ENCODE measurements at regions not wholly inside any gene's neighbourhood (a gene's known extent, or its start where the extent isn't known, plus 50 kb on each side); places are given as distances from the start of the nearest gene placed in this dataset.

DNA sequence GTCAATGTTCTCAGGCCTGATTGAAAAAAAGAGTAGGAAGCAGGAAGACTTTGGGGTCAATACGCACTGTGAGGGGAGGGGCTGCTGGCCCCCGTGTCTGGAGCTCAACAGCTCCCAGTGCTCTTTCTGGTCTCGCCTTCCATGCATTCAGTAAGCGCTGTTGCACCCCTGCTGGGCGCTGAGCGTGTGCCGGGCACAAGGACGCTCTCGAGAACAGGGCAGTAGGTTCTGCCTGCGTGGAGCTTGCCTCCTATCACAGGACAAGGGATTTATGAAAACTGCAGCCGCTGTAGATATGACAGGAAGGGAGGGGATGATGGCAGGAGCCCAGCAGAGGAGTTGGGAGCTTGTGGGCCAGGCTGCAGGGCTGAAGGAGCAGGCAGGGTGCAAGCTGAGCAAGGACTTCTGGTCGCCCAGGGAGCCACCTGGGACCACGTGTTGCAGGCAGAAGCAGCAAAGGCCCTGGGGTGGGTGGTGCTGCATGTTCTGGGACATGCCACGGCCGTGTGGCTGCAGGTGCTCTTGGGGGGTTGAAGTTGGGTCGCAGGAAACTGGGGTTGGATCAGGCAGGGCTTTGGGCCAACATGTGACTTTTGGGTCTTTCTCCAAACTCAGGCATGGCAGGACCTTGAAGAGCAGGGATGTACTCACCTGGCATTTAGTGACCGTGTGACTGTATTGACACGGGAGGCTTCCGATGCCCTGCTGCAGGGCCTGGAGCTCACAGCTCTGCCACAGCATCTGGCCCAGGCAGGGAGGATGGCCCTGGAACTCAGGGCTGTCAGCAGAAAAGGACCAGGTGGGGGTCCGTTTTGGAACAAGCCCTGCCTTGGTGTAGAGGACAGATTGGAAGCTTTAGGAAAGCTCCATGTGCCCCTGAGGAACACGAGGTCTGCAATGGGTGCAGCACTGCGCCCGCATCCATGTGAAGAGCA is 97.9 kb downstream of the CPZ start:
- TF ChIP-seq ELF4 (IDR thresholded peaks at IDR 0.05) = no peak
- TF ChIP-seq SUZ12 (IDR thresholded peaks at IDR 0.05) = no peak
- TF ChIP-seq ARNT (IDR thresholded peaks at IDR 0.05) = no peak
- TF ChIP-seq, protein P1, sequence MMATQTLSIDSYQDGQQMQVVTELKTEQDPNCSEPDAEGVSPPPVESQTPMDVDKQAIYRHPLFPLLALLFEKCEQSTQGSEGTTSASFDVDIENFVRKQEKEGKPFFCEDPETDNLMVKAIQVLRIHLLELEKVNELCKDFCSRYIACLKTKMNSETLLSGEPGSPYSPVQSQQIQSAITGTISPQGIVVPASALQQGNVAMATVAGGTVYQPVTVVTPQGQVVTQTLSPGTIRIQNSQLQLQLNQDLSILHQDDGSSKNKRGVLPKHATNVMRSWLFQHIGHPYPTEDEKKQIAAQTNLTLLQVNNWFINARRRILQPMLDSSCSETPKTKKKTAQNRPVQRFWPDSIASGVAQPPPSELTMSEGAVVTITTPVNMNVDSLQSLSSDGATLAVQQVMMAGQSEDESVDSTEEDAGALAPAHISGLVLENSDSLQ (IDR thresholded peaks at IDR 0.05) = no peak
- TF ChIP-seq FOXM1 (IDR thresholded peaks at IDR 0.05; ENCODE audit: borderline replicate concordance) = no peak
- no peak for TF ChIP-seq LEF1 (IDR thresholded peaks at IDR 0.05; ENCODE audit: borderline replicate concordance)
- no peak for TF ChIP-seq BHLHE40 (IDR thresholded peaks at IDR 0.05; ENCODE audit: borderline replicate concordance)
- no peak for TF ChIP-seq NFRKB (IDR thresholded peaks at IDR 0.05)
- no peak for TF ChIP-seq CTBP1 (IDR thresholded peaks at IDR 0.05; ENCODE audit: borderline replicate concordance)
- TF ChIP-seq ZNF384 (IDR thresholded peaks at IDR 0.05) = no peak
- no peak for TF ChIP-seq L3MBTL2 (conservative IDR thresholded peaks at IDR 0.05)
- no peak for TF ChIP-seq FOXK2 (IDR thresholded peaks at IDR 0.05)
- no peak for TF ChIP-seq HDGF (IDR thresholded peaks at IDR 0.05; ENCODE audit: borderline replicate concordance)
- no peak for TF ChIP-seq SP1 (IDR thresholded peaks at IDR 0.05)
- no peak for TF ChIP-seq FOXA1 (IDR thresholded peaks at IDR 0.05)
- TF ChIP-seq TARDBP (IDR thresholded peaks at IDR 0.05) = no peak
- DNase-seq (ENCODE audit: extremely low spot score) = no peak
- ChIA-PET POLR2A (no interaction called here), CTCF (interaction anchor here (1.0 to 2.5 kb wide), 2 partner anchors 165 to 169 kb away, joined by 3 to 7 read pairs; no protein-coding TSS in a partner anchor)

DNA sequence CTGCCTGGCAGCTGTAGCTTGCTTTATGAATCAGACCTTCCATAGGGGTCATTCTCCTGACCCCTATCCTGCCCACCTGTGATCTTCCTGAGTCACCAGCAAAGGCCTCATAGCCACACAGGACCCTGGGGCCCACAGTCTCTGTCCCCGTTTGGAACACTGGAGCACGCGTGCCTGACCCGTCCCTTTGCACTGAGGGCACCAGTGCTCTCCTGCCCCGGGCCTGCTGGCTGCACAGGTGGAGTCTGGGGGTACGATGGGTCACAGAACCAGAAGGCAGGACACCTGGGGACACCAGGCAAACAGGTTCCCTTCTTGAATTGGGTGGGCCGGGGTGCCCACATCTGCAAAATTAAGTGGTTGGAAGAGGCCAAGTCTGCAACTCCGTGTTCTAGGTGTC is 97.2 kb downstream of the CPZ start:
- POLR2A ChIA-PET = no interaction called here
- CTCF ChIA-PET = interaction anchor here (2.2 to 2.5 kb wide), 2 partner anchors 166 to 228 kb away, joined by 7 to 20 read pairs; no protein-coding TSS in a partner anchor
- TF ChIP-seq NFRKB (IDR thresholded peaks at IDR 0.05) (no peak), ZNF384 (IDR thresholded peaks at IDR 0.05) (no peak), L3MBTL2 (conservative IDR thresholded peaks at IDR 0.05) (no peak), BHLHE40 (IDR thresholded peaks at IDR 0.05; ENCODE audit: borderline replicate concordance) (no peak), FOXA1 (IDR thresholded peaks at IDR 0.05) (no peak), FOXK2 (IDR thresholded peaks at IDR 0.05) (no peak), SP1 (IDR thresholded peaks at IDR 0.05) (no peak), CTBP1 (IDR thresholded peaks at IDR 0.05; ENCODE audit: borderline replicate concordance) (no peak), ARNT (IDR thresholded peaks at IDR 0.05) (no peak), SUZ12 (IDR thresholded peaks at IDR 0.05) (no peak), HDGF (IDR thresholded peaks at IDR 0.05; ENCODE audit: borderline replicate concordance) (no peak)
- TF ChIP-seq, protein P1 (IDR thresholded peaks at IDR 0.05) = no peak
- DNase-seq (ENCODE audit: extremely low spot score) = no peak

DNA sequence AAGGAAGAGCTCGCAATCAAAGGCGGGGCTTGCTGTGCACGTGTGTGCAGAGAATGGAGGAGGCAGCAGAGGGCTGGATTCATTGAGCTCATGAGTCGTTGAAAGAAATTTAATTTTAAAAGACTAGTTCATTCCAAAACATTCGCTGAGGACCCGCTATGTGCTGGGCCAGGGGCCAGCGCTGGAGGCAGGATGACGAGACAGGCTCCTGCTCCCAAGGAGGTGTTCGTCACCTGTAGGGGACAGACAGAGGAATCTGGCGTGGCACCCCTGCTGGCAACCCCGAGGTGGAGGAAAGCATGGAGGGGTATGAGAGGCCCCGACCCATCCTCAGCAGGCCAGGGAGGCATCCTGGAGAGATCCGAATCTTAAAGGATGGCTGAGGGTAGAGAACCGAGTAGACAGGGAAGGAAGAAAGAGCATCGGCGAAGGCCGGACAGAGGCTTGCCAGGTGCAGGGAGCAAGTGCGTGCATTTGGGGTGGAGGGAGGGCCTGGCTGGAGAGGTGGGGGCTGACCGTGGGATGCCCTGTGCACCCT is 96.4 kb downstream of the CPZ start:
- ChIA-PET CTCF (interaction anchor here (0.7 to 2.5 kb wide), 15 partner anchors 8 to 228 kb away, joined by 3 to 20 read pairs (median 4); no protein-coding TSS in a partner anchor), POLR2A (interaction anchor here (0.6 kb wide), 1 partner anchor 201 kb away, joined by 4 read pairs; no protein-coding TSS in a partner anchor)
- no peak for TF ChIP-seq CTBP1 (IDR thresholded peaks at IDR 0.05; ENCODE audit: borderline replicate concordance)
- no peak for TF ChIP-seq NFRKB (IDR thresholded peaks at IDR 0.05)
- no peak for DNase-seq (ENCODE audit: extremely low spot score)

DNA sequence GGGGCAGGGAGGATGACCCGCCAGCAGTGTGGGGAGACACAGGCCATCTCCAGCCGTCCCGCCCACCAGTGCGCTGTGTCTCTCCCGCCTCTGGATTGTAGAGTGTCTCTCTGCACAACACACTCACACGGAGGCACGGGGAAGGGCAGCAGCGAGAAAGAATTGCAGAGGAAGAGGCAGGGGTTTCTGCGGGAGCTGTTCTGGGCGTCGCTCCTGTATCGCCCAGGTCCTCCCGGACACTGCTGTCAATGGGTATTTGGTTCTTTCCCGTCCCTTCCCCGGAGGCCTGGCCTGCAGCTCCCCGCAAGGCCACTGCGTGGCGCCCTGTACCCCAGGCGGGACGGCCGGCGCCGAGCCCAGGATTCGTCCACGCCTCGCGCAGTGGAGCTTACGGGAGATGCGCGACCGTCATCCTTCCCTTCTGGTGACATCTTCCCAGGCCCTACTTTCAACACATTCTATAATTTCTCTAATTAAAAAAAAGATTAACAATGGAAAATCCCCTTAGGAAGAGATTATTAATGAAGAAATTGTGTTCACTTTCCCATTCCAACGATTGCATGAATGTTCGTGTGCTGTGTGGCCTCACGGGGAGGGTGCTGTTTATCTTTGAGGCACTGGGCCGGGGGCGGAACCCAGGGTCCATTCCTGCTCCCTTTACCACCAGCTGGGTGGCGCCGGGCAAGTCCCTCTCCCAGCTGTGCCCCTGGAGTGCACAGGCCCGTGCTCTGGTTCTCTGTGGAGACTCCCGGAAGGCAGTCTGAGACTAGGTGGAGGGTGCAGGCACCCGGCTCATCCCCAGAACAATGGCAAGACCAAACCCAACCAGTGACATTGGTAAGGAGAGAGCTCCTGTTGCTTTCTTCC is 95.7 kb downstream of the CPZ start:
- CTCF ChIA-PET = interaction anchor here (0.6 to 2.5 kb wide), 18 partner anchors 8 to 229 kb away, joined by 3 to 20 read pairs (median 4); no protein-coding TSS in a partner anchor
- POLR2A ChIA-PET = interaction anchor here (0.6 kb wide), 1 partner anchor 202 kb away, joined by 4 read pairs; no protein-coding TSS in a partner anchor
- TF ChIP-seq ELF4 (IDR thresholded peaks at IDR 0.05) = no peak
- no peak for TF ChIP-seq BHLHE40 (IDR thresholded peaks at IDR 0.05; ENCODE audit: borderline replicate concordance)
- no peak for TF ChIP-seq NFRKB (IDR thresholded peaks at IDR 0.05)
- no peak for TF ChIP-seq ZNF384 (IDR thresholded peaks at IDR 0.05)
- TF ChIP-seq TARDBP (IDR thresholded peaks at IDR 0.05) = no peak
- TF ChIP-seq SP1 (IDR thresholded peaks at IDR 0.05) = no peak
- TF ChIP-seq FOXM1 (IDR thresholded peaks at IDR 0.05; ENCODE audit: borderline replicate concordance) = no peak
- no peak for TF ChIP-seq CTBP1 (IDR thresholded peaks at IDR 0.05; ENCODE audit: borderline replicate concordance)
- TF ChIP-seq, protein P1 (IDR thresholded peaks at IDR 0.05) = no peak
- no peak for TF ChIP-seq HDGF (IDR thresholded peaks at IDR 0.05; ENCODE audit: borderline replicate concordance)
- no peak for TF ChIP-seq FOXA1 (IDR thresholded peaks at IDR 0.05)
- TF ChIP-seq L3MBTL2 (conservative IDR thresholded peaks at IDR 0.05) = no peak
- TF ChIP-seq FOXK2 (IDR thresholded peaks at IDR 0.05) = no peak
- TF ChIP-seq LEF1 (IDR thresholded peaks at IDR 0.05; ENCODE audit: borderline replicate concordance) = no peak
- TF ChIP-seq ARNT (IDR thresholded peaks at IDR 0.05) = no peak
- TF ChIP-seq SUZ12 (IDR thresholded peaks at IDR 0.05) = no peak
- DNase-seq (ENCODE audit: extremely low spot score) = peak; percentile 89

DNA sequence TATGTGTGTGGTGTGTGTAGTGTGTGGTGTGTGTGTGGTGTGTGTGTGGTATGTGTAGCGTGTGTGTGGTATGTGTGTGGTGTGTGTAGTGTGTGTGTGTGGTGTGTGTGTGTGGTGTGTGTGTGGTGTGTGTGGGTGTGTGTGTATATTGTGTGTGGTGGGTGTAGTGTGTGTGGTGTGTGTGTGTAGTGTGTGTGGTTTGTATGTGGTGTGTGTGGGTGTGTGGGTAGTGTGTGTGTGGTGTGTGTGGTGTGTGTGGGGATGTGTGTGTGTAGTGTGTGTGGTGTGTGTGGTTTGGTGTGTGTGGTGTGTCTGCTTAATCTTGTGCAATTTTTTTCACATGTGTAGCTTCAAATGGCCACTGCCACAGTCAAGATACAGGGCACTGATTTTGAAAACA is 94.5 kb downstream of the CPZ start:
- no peak for DNase-seq (ENCODE audit: extremely low spot score)
- TF ChIP-seq ZNF384 (IDR thresholded peaks at IDR 0.05) = no peak
- no peak for TF ChIP-seq HDGF (IDR thresholded peaks at IDR 0.05; ENCODE audit: borderline replicate concordance)
- TF ChIP-seq FOXK2 (IDR thresholded peaks at IDR 0.05) = no peak
- no peak for TF ChIP-seq ELF4 (IDR thresholded peaks at IDR 0.05)
- no peak for TF ChIP-seq NFRKB (IDR thresholded peaks at IDR 0.05)
- no peak for TF ChIP-seq FOXA1 (IDR thresholded peaks at IDR 0.05)
- no peak for TF ChIP-seq CTBP1 (IDR thresholded peaks at IDR 0.05; ENCODE audit: borderline replicate concordance)
- TF ChIP-seq SP1 (IDR thresholded peaks at IDR 0.05) = no peak
- TF ChIP-seq, protein P1 (IDR thresholded peaks at IDR 0.05) = no peak
- no peak for TF ChIP-seq L3MBTL2 (conservative IDR thresholded peaks at IDR 0.05)
- ChIA-PET POLR2A (no interaction called here), CTCF (interaction anchor here (1.7 to 2.0 kb wide), 2 partner anchors 16 to 223 kb away, joined by 3 to 4 read pairs; no protein-coding TSS in a partner anchor)
